CD4-positive, alpha-beta T cell (primary cell): ENCODE measurements at regions not wholly inside any gene's neighbourhood (a gene's known extent, or its start where the extent isn't known, plus 50 kb on each side); places are given as distances from the start of the nearest gene placed in this dataset.

ENCODE experiments used
- ATAC-seq: fragments of 200-7000 bp; cut with Tn5 transposase; one replicate; pipeline ENCODE4 v1.10.0; 2022; ENCODE audit warnings: mild to moderate bottlenecking; ENCODE audit not compliant: poor library complexity
- CTCF ChIA-PET: fragments of 350-600 bp; sonication (Branson Sonifier 250); formaldehyde crosslinking; loops from one replicate; lab custom pipeline; 2021; ENCODE audit warnings: antibody characterized with exemption, inconsistent platforms; lab: Charles Lee
- POLR2A ChIA-PET: fragments of 350-600 bp; sonication (Branson Sonifier 250); formaldehyde crosslinking; loops from one replicate; lab custom pipeline; 2021; ENCODE audit warnings: antibody characterized with exemption, inconsistent platforms; lab: Charles Lee
- DNase-seq, 14 experiments: peaks; one replicate each; pipeline ENCODE4 v3.0.0-alpha.2; 2013 to 2020; ENCODE audit warnings: mixed read lengths in 2 of 14
- H3K27ac ChIP-seq, 2 donors: one replicate each; pipeline versions ENCODE4 v1.5.1 to v1.7.0; 2013; ENCODE audit warnings: low read length in 2 of 2, low read depth in 1 of 2, mild to moderate bottlenecking in 1 of 2
- H3K27me3 ChIP-seq, 2 experiments: 1 replicate in 1 of 2; 2 replicates in 1 of 2; pipeline versions ENCODE4 v1.6.1 to v1.7.0; 2013; ENCODE audit warnings: low read length in 2 of 2, control low read depth in 1 of 2, mild to moderate bottlenecking in 1 of 2, moderate library complexity in 1 of 2; ENCODE audit not compliant: insufficient read depth in 2 of 2, control insufficient read depth in 1 of 2
- H3K36me3 ChIP-seq: one replicate; pipeline ENCODE4 v1.6.1; 2013; ENCODE audit warnings: low read length, control low read depth; ENCODE audit not compliant: insufficient read depth
- H3K4me1 ChIP-seq: one replicate; pipeline ENCODE4 v1.6.1; 2013; ENCODE audit warnings: low read length, control low read depth; ENCODE audit not compliant: insufficient read depth
- H3K4me3 ChIP-seq: one replicate; pipeline ENCODE4 v1.5.1; 2013; ENCODE audit warnings: mild to moderate bottlenecking, low read length, moderate library complexity
- H3K9me3 ChIP-seq, 2 experiments: 1 replicate in 1 of 2; 2 replicates in 1 of 2; pipeline versions ENCODE4 v1.6.1 to v1.7.0; 2013; ENCODE audit warnings: low read length in 2 of 2, mild to moderate bottlenecking in 2 of 2, control low read depth in 1 of 2, moderate library complexity in 1 of 2; ENCODE audit not compliant: control insufficient read depth in 1 of 2, insufficient read depth in 1 of 2
- H3K27ac Mint-ChIP-seq: one replicate; pipeline ENCODE4 v1.8.0; 2020; ENCODE audit warnings: mixed read lengths
- H3K27me3 Mint-ChIP-seq: one replicate; pipeline ENCODE4 v1.8.0; 2021; ENCODE audit warnings: mixed read lengths
- H3K36me3 Mint-ChIP-seq: one replicate; pipeline ENCODE4 v1.8.0; 2021; ENCODE audit warnings: low read depth, mixed read lengths
- H3K4me1 Mint-ChIP-seq: one replicate; pipeline ENCODE4 v1.8.0; 2021; ENCODE audit warnings: low read depth, mixed read lengths
- H3K4me3 Mint-ChIP-seq: one replicate; pipeline ENCODE4 v1.8.0; 2020; ENCODE audit warnings: mild to moderate bottlenecking, mixed read lengths
- H3K9me3 Mint-ChIP-seq: one replicate; pipeline ENCODE4 v1.8.0; 2020; ENCODE audit warnings: mixed read lengths
- intact Hi-C, 2 experiments: fragments of 100-400 bp; cut with DNase I in 1 of 2; cut with micrococcal nuclease in 1 of 2; formaldehyde crosslinking; loops; one replicate each; pipeline versions ENCODE4 v1.15.1 to v1.9.0; 2023 to 2025; cut with DNase I, micrococcal nuclease
- TF ChIP-seq, protein P1 (sequence below): fragments of 200-600 bp; IDR thresholded peaks from one replicate; pipeline ENCODE4 v1.8.0; 2022; ENCODE audit warnings: antibody characterized with exemption, mild to moderate bottlenecking

DNA sequence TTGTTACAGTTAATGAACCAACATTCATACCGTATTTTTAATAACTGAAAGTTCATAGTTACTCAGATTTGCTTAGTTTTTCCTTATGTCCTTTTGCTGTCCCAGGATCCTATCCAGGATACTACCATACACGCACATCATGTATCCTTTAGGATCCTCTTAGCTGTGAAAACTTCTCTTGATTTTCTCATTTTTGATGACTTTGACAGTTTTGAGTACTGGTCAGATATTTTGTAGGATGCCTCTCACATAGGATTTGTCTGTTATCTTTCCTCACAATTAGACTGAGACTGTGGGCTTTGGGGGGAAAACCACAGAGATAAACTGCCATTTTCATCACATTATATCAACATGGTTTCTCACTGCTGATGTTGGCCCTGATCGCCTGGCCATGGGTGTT lies 491.3 kb upstream of the TRPC7 start:
- no peaks in the 10 kb centered on the region for H3K36me3 Mint-ChIP-seq
- intact Hi-C loops, result no loop called here
- ATAC-seq, result no peak
- Histone ChIP-seq H3K9me3 (no peaks in the 10 kb centered on the region), H3K36me3 (no peaks in the 10 kb centered on the region), H3K27ac (no peak overlapping the region), H3K4me1 (no peaks in the 10 kb centered on the region), H3K4me3 (no peak overlapping the region), H3K27me3 (no peaks in the 10 kb centered on the region)
- no peak overlapping the region for H3K4me3 Mint-ChIP-seq
- DNase-seq, result no peak
- peaks cover 4% of the 10 kb centered on the region for H3K9me3 Mint-ChIP-seq
- H3K4me1 Mint-ChIP-seq, result no peaks in the 10 kb centered on the region
- H3K27me3 Mint-ChIP-seq, result no peaks in the 10 kb centered on the region
- ChIA-PET POLR2A (no interaction called here), CTCF (no interaction called here)
- no peak overlapping the region for H3K27ac Mint-ChIP-seq
- TF ChIP-seq, protein P1, sequence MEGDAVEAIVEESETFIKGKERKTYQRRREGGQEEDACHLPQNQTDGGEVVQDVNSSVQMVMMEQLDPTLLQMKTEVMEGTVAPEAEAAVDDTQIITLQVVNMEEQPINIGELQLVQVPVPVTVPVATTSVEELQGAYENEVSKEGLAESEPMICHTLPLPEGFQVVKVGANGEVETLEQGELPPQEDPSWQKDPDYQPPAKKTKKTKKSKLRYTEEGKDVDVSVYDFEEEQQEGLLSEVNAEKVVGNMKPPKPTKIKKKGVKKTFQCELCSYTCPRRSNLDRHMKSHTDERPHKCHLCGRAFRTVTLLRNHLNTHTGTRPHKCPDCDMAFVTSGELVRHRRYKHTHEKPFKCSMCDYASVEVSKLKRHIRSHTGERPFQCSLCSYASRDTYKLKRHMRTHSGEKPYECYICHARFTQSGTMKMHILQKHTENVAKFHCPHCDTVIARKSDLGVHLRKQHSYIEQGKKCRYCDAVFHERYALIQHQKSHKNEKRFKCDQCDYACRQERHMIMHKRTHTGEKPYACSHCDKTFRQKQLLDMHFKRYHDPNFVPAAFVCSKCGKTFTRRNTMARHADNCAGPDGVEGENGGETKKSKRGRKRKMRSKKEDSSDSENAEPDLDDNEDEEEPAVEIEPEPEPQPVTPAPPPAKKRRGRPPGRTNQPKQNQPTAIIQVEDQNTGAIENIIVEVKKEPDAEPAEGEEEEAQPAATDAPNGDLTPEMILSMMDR, result no peak

DNA sequence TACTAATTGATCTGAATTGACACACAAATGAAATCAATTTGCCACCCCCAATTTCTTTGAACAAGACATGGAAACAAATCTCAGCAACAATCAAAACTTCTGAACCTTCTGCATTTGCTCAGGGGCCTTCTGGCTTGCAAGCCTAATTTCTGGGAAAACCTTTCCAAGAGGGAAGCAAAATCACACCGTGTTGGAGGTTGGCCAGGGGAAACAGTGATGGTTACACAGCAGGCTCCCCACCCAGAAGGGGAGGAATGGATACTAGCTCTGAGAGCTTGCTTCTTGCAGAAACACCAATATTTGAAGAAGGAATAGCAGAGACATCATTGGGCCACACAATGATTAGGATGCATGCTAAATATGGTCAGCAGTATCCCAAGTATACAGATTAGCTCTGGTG lies 488.6 kb upstream of the TRPC7 start:
- CTCF ChIA-PET, result no interaction called here

DNA sequence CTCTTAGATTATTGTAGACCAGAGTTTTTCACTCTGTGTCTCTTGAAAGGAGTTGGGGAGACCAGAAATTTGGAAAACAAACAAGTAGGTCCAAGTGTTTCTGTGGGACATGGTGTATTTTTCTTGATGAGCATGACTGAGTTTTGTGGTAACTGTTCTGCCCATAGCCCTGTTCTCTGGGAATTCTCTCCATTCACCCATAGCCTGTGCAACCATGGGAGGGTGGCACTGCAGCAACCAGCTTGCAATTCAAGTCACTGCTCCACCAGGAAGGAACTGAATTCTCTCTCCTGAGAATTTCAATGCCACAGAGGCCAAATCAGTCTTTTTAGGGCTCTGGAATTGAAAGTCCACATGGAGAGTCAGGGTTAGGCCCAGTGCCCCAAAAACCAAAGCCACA lies 475.3 kb upstream of the TRPC7 start:
- Histone ChIP-seq H3K27ac (no peak overlapping the region), H3K4me3 (no peak overlapping the region), H3K36me3 (no peaks in the 10 kb centered on the region), H3K4me1 (no peaks in the 10 kb centered on the region), H3K9me3 (peaks cover 0 to 3% of the 10 kb centered on the region in 2 experiments), H3K27me3 (no peaks in the 10 kb centered on the region)
- H3K36me3 Mint-ChIP-seq, result no peaks in the 10 kb centered on the region
- no peaks in the 10 kb centered on the region for H3K4me1 Mint-ChIP-seq
- ChIA-PET POLR2A (no interaction called here), CTCF (no interaction called here)
- no peak for DNase-seq
- peaks cover 2% of the 10 kb centered on the region for H3K9me3 Mint-ChIP-seq
- no peaks in the 10 kb centered on the region for H3K27me3 Mint-ChIP-seq
- intact Hi-C loops, result no loop called here
- TF ChIP-seq, protein P1, result no peak
- no peak overlapping the region for H3K27ac Mint-ChIP-seq
- no peak overlapping the region for H3K4me3 Mint-ChIP-seq
- no peak for ATAC-seq

More for the DNA sequence above, 488.6 kb upstream of the TRPC7 start:
- Histone ChIP-seq H3K9me3 (no peaks in the 10 kb centered on the region), H3K4me1 (no peaks in the 10 kb centered on the region), H3K27ac (no peak overlapping the region), H3K4me3 (no peak overlapping the region), H3K36me3 (no peaks in the 10 kb centered on the region), H3K27me3 (no peaks in the 10 kb centered on the region)
- TF ChIP-seq, protein P1, result no peak
- ATAC-seq (no peak), DNase-seq (no peak)
- Mint-ChIP-seq H3K27me3 (no peaks in the 10 kb centered on the region), H3K4me3 (no peak overlapping the region), H3K27ac (no peak overlapping the region), H3K4me1 (no peaks in the 10 kb centered on the region), H3K36me3 (no peaks in the 10 kb centered on the region), H3K9me3 (peaks cover 8% of the 10 kb centered on the region)
- intact Hi-C loops, result no loop called here
- POLR2A ChIA-PET, result no interaction called here
